ENCODE measurements at regions not wholly inside any gene's neighbourhood (a gene's known extent, or its start where the extent isn't known, plus 50 kb on each side); places are given as distances from the start of the nearest gene placed in this dataset.

GRCh38 chr6:124907596-124907995, 54.6 kb upstream of the RNF217 start:
- Mint-ChIP-seq H3K4me1 (no peaks in the 10 kb centered on the region), H3K27me3 (ENCODE audit: low read depth) (no peaks in the 10 kb centered on the region), H3K9me3 (no peaks in the 10 kb centered on the region), H3K36me3 (ENCODE audit: low read depth) (no peaks in the 10 kb centered on the region), H3K4me3 (no peak overlapping the region), H3K27ac (no peak overlapping the region)
- TF ChIP-seq, protein P1, sequence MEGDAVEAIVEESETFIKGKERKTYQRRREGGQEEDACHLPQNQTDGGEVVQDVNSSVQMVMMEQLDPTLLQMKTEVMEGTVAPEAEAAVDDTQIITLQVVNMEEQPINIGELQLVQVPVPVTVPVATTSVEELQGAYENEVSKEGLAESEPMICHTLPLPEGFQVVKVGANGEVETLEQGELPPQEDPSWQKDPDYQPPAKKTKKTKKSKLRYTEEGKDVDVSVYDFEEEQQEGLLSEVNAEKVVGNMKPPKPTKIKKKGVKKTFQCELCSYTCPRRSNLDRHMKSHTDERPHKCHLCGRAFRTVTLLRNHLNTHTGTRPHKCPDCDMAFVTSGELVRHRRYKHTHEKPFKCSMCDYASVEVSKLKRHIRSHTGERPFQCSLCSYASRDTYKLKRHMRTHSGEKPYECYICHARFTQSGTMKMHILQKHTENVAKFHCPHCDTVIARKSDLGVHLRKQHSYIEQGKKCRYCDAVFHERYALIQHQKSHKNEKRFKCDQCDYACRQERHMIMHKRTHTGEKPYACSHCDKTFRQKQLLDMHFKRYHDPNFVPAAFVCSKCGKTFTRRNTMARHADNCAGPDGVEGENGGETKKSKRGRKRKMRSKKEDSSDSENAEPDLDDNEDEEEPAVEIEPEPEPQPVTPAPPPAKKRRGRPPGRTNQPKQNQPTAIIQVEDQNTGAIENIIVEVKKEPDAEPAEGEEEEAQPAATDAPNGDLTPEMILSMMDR (IDR thresholded peaks at IDR 0.05; ENCODE audit: unreplicated experiment in 3 of 3): no peak
